Stimulated activated CD8-positive, alpha-beta memory T cell treated with anti-CD3 and anti-CD28 coated beads, Interleukin-15, amount 100 ng/mL, for 4 hours (primary cell): ENCODE measurements at regions not wholly inside any gene's neighbourhood (a gene's known extent, or its start where the extent isn't known, plus 50 kb on each side); places are given as distances from the start of the nearest gene placed in this dataset.
"Not testable (repeated sequence)": the region's sequence is repeated elsewhere in the genome, so short reads cannot be mapped to it uniquely, and the experiment has no call there.

Source experiments
- DNase-seq, 2 donors: peaks; one replicate each; pipeline ENCODE4 v3.0.0-alpha.2; 2020; ENCODE audit warnings: low read depth in 2 of 2

GRCh38 chr1:172717722-172718465 is 59.0 kb downstream of the FASLG start:
- DNase-seq, result no peak

- DNase-seq, result no peak
Observed at GRCh38 chr1:172719066-172719627, 60.2 kb downstream of the FASLG start.

GRCh38 chr1:172719694-172720138 is 60.8 kb downstream of the FASLG start:
- no peak for DNase-seq

- no peak for DNase-seq
Observed at GRCh38 chr1:172720339-172720738, 61.4 kb downstream of the FASLG start.

GRCh38 chr1:172723251-172723650 is 64.3 kb downstream of the FASLG start:
- DNase-seq, result no peak

GRCh38 chr1:172724232-172724631 is 65.3 kb downstream of the FASLG start:
- DNase-seq, result no peak

- DNase-seq, result no peak
Observed at GRCh38 chr1:172724765-172725613, 66.1 kb downstream of the FASLG start.

- no peak for DNase-seq
Observed at GRCh38 chr1:172726740-172727139, 67.8 kb downstream of the FASLG start.

GRCh38 chr1:172727275-172727857 is 68.5 kb downstream of the FASLG start:
- DNase-seq, result no peak

GRCh38 chr1:172727956-172728603 is 69.2 kb downstream of the FASLG start:
- no peak for DNase-seq

- DNase-seq, result not testable (repeated sequence)
Observed at GRCh38 chr1:172728705-172729104, 69.8 kb downstream of the FASLG start.

- no peak for DNase-seq
Observed at GRCh38 chr1:172732427-172732826, 73.5 kb downstream of the FASLG start.

- DNase-seq, result no peak
Observed at GRCh38 chr1:172733815-172734214, 74.9 kb downstream of the FASLG start.

GRCh38 chr1:172738389-172738788 is 79.5 kb downstream of the FASLG start:
- DNase-seq, result no peak

- DNase-seq, result no peak
Observed at GRCh38 chr1:172742599-172743500, 83.9 kb downstream of the FASLG start.

GRCh38 chr1:172745014-172745413 is 86.1 kb downstream of the FASLG start:
- peak in 1 of 2 donors; percentile 10 for DNase-seq

- DNase-seq, result peak in 1 of 2 donors; percentile 10
Observed at GRCh38 chr1:172746091-172746949, 87.4 kb downstream of the FASLG start.

- no peak for DNase-seq
Observed at GRCh38 chr1:172748201-172748600, 89.3 kb downstream of the FASLG start.

- DNase-seq, result no peak
Observed at GRCh38 chr1:172751683-172752082, 92.8 kb downstream of the FASLG start.

GRCh38 chr1:172753964-172754363 is 95.1 kb downstream of the FASLG start:
- no peak for DNase-seq
